HepG2 (cell line): ENCODE measurements at regions not wholly inside any gene's neighbourhood (a gene's known extent, or its start where the extent isn't known, plus 50 kb on each side); places are given as distances from the start of the nearest gene placed in this dataset.

Experiments used
- ATAC-seq: fragments of 200-7000 bp; cut with Tn5 transposase; 3 replicates; pipeline ENCODE4 v1.9.1; 2020; ENCODE audit warnings: mild to moderate bottlenecking, moderate library complexity
- BruUV-seq: library from RNA; stranded (reverse); fragments of 400-500 nt; replicated peaks from 2 replicates; lab custom pipeline; 2021; lab: Mats Ljungman, UMichigan
- CTCF ChIA-PET: fragments of 300-600 bp; formaldehyde crosslinking; extraction: SDS; loops from one replicate; lab custom pipeline; 2021; ENCODE audit warnings: low total read pairs, inconsistent platforms, low intra/inter-chr PET ratio; lab: Yijun Ruan, JAX
- POLR2A ChIA-PET: fragments of 350-600 bp; sonication (Branson Sonifier 250); formaldehyde crosslinking; loops from one replicate; lab custom pipeline; 2020; ENCODE audit warnings: antibody characterized with exemption, inconsistent platforms; lab: Yijun Ruan, JAX
- DNase-seq: peaks from one replicate; pipeline ENCODE4 v3.0.0-alpha.2; 2015; ENCODE audit warnings: low spot score
- FAIRE-seq: peaks from 3 replicates; lab custom pipeline; 2011; peaks lifted over from hg19 to GRCh38; lab: Jason Lieb, UNC
- H2AFZ ChIP-seq: one replicate; pipeline ENCODE4 v1.6.1; 2011; ENCODE audit warnings: low read length, inconsistent platforms
- H3K27ac ChIP-seq: fragments of 300-600 bp; 3 replicates; pipeline ENCODE4 v1.8.0; 2011; ENCODE audit warnings: mixed run types, mild to moderate bottlenecking, mixed read lengths, low read length, inconsistent platforms; ENCODE audit not compliant: insufficient read depth; ENCODE audit errors: extremely low read length
- H3K27me3 ChIP-seq, 2 experiments: fragments of 200-600 bp in 1 of 2; 2 replicates in 1 of 2; 3 replicates in 1 of 2; pipeline versions ENCODE4 v1.6.0 to v1.8.0; 2011; ENCODE audit warnings: low read length in 2 of 2, mild to moderate bottlenecking in 2 of 2, moderate library complexity in 2 of 2, inconsistent platforms in 1 of 2; ENCODE audit not compliant: insufficient read depth in 2 of 2, control insufficient read depth in 1 of 2
- H3K36me3 ChIP-seq, 2 experiments: fragments of 200-600 bp in 1 of 2; replicated peaks in 1 of 2; 2 replicates in 1 of 2; 3 replicates in 1 of 2; pipeline versions ENCODE4 v1.5.1 to v1.8.0; 2011; ENCODE audit warnings: low read length in 2 of 2, inconsistent platforms in 1 of 2; ENCODE audit not compliant: insufficient read depth in 2 of 2, control insufficient read depth in 1 of 2
- H3K4me1 ChIP-seq: 2 replicates; pipeline ENCODE4 v1.5.1; 2012; ENCODE audit warnings: low read length, inconsistent platforms; ENCODE audit not compliant: insufficient read depth
- H3K4me2 ChIP-seq: 2 replicates; pipeline ENCODE4 v1.6.0; 2011; ENCODE audit warnings: low read depth, low read length, inconsistent platforms
- H3K4me3 ChIP-seq, 3 experiments: fragments of 200-600 bp in 1 of 3; sonication (generic), shearing (Covaris generic) in 1 of 3; replicated peaks in 1 of 3; 2 replicates each; pipeline ENCODE4 v1.5.1; 2011 to 2016; ENCODE audit warnings: low read length in 3 of 3, inconsistent platforms in 2 of 3, low read depth in 2 of 3, mild to moderate bottlenecking in 2 of 3, control low read depth in 1 of 3, mixed read lengths in 1 of 3; ENCODE audit not compliant: insufficient read depth in 1 of 3
- H3K79me2 ChIP-seq: one replicate; pipeline ENCODE4 v1.6.1; 2011; ENCODE audit warnings: low read length, inconsistent platforms; ENCODE audit not compliant: insufficient read depth
- H3K9ac ChIP-seq: 2 replicates; pipeline ENCODE4 v1.6.0; 2011; ENCODE audit warnings: mild to moderate bottlenecking, low read depth, low read length, inconsistent platforms; ENCODE audit not compliant: insufficient read depth
- H3K9me3 ChIP-seq: 2 replicates; pipeline ENCODE4 v1.5.1; 2012; ENCODE audit warnings: mild to moderate bottlenecking, low read length
- H4K20me1 ChIP-seq: 2 replicates; pipeline ENCODE4 v1.6.0; 2011; ENCODE audit warnings: inconsistent platforms, mild to moderate bottlenecking, low read length, moderate library complexity; ENCODE audit not compliant: insufficient read depth
- FOXA1 ChIP-seq, 2 experiments: fragments of 450-650 bp in 1 of 2; sonication (generic) in 1 of 2; formaldehyde crosslinking in 1 of 2; IDR thresholded peaks; 2 replicates each; pipeline versions ENCODE4 v1.4.0 to v1.6.1; 2016 to 2020; ENCODE audit warnings: missing genetic modification reagents in 1 of 2
- TCF7 ChIP-seq: sonication (generic); IDR thresholded peaks from 2 replicates; pipeline ENCODE4 v1.6.1; 2016; ENCODE audit warnings: antibody characterized with exemption, low read depth
- ZBTB46 ChIP-seq: sonication (generic); formaldehyde crosslinking; IDR thresholded peaks from 2 replicates; pipeline ENCODE4 v1.4.0; 2020; ENCODE audit warnings: mild to moderate bottlenecking, missing genetic modification reagents, borderline replicate concordance
- ZNF121 ChIP-seq: sonication (generic); formaldehyde crosslinking; IDR thresholded peaks from 2 replicates; pipeline ENCODE4 v1.5.0; 2020; ENCODE audit warnings: mild to moderate bottlenecking, missing genetic modification reagents
- ZNF24 ChIP-seq: fragments of 450-650 bp; IDR thresholded peaks from 2 replicates; pipeline ENCODE4 v1.6.1; 2017; ENCODE audit warnings: antibody characterized with exemption, mild to moderate bottlenecking
- ZNF496 ChIP-seq: sonication (generic); formaldehyde crosslinking; IDR thresholded peaks from 2 replicates; pipeline ENCODE4 v1.8.1; 2023; ENCODE audit warnings: mild to moderate bottlenecking, moderate library complexity, missing genetic modification reagents; ENCODE audit not compliant: insufficient replicate concordance
- ZSCAN21 ChIP-seq: sonication (generic); formaldehyde crosslinking; IDR thresholded peaks from 2 replicates; pipeline ENCODE4 v1.8.0; 2022; ENCODE audit warnings: mild to moderate bottlenecking, missing genetic modification reagents, moderate library complexity, borderline replicate concordance
- WGBS: methylation state at CpG from one replicate; pipeline ENCODE4 v1.1.6; 2017; ENCODE audit warnings: low lambda C conversion rate; 5-methylcytosine and 5-hydroxymethylcytosine counted together
- in situ Hi-C: cut with HindIII; loops from 2 replicates; pipeline ENCODE4 v1.10.0; 2017; ENCODE audit warnings: low pct_unique_long_range_greater_than_20kb; ENCODE audit not compliant: extremely low pct_ligation_motif_present
- intact Hi-C: fragments of 100-400 bp; cut with micrococcal nuclease; formaldehyde crosslinking; loops from one replicate; pipeline ENCODE4 v1.10.0; 2022; ENCODE audit not compliant: unreplicated experiment

- TF ChIP-seq ZNF24: no peak
- no peak for TF ChIP-seq ZBTB46
- no peak for TF ChIP-seq ZNF496 (CRISPR knock-in tag)
- TF ChIP-seq TCF7: no peak
- no peak for TF ChIP-seq FOXA1 (IDR thresholded peaks at IDR 0.05)
- TF ChIP-seq FOXA1 (CRISPR knock-in tag; IDR thresholded peaks at IDR 0.05): no peak
Measured at GRCh38 chr10:28839600-28840007, 162.3 kb downstream of the BAMBI start (continued).

- Histone ChIP-seq H3K79me2 (no peaks in the 10 kb centered on the region), H3K4me3 (no peak overlapping the region), H3K4me2 (no peak overlapping the region), H2AFZ (no peak overlapping the region), H3K9ac (no peak overlapping the region), H3K27me3 (0 out of 5 replicates have a peak, but pooled peaks cover 0 to 3% of the 10 kb centered on the region in 2 experiments), H3K9me3 (peaks cover 11% of the 10 kb centered on the region), H3K27ac (no peak overlapping the region), H3K4me1 (peaks cover 23% of the 10 kb centered on the region), H4K20me1 (no peaks in the 10 kb centered on the region), H3K36me3 (no peaks in the 10 kb centered on the region)
- BruUV-seq: no TSS peak
- DNase-seq (no peak), ATAC-seq (no peak), FAIRE-seq (no peak)
- in situ Hi-C loops: no loop called here
- TF ChIP-seq ZSCAN21 (no peak), ZNF121 (CRISPR knock-in tag) (peak; percentile 66)
- POLR2A ChIA-PET: no interaction called here
- 61% methylated on average over 6 of the region's 6 CpGs for WGBS
- CTCF ChIA-PET: no interaction called here
- intact Hi-C loops: no loop called here
Measured at GRCh38 chr10:28840202-28840601, 162.9 kb downstream of the BAMBI start.
